Stimulated activated CD8-positive, alpha-beta memory T cell treated with anti-CD3 and anti-CD28 coated beads, Interleukin-7, amount 100 ng/mL, for 4 hours (primary cell): ENCODE measurements at regions not wholly inside any gene's neighbourhood (a gene's known extent, or its start where the extent isn't known, plus 50 kb on each side); places are given as distances from the start of the nearest gene placed in this dataset.
"Not testable (repeated sequence)": the region's sequence is repeated elsewhere in the genome, so short reads cannot be mapped to it uniquely, and the experiment has no call there.

Source experiments
- DNase-seq, 2 donors: peaks; one replicate each; pipeline ENCODE4 v3.0.0-alpha.2; 2020; ENCODE audit warnings: low read depth in 2 of 2

DNA sequence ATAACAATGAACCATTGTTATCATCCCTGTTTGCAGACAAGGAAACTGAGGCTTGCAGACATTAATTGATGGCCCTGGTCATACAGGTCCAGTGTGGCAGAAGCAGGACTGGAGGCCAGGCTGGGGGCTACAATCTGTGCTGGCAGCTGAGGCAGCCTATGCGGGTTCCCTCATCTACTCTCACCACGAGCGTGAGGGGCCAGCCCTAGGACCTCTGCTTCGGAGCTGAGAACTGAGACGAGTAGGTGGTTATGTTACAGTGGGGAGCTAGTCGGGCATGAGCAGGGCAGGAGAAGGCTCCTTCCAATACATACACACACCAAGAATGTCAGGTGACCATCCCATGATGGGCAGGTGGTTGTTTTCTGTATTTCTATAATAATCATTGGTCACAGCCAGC is 82.2 kb upstream of the ASB18 start:
- no peak for DNase-seq

DNA sequence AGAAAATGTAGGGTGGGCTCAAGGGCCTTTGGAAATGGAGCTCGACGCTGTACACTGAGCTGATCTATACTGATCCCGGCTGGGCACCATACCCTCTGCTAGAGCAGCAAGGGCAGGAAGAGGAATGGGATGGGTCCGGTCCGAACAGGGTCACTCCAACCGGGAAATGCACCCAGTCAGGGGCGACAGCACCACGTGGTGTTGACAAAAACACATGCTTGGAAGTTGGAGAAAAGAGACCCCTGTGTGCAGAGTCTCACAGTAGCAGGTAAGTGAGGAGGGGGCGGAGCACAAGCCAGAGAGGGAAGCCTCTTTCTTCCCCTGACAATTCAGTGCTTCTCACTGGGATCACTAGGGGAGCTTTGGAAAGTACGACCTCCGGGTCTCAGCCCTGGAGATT is 84.1 kb upstream of the ASB18 start:
- no peak for DNase-seq

DNA sequence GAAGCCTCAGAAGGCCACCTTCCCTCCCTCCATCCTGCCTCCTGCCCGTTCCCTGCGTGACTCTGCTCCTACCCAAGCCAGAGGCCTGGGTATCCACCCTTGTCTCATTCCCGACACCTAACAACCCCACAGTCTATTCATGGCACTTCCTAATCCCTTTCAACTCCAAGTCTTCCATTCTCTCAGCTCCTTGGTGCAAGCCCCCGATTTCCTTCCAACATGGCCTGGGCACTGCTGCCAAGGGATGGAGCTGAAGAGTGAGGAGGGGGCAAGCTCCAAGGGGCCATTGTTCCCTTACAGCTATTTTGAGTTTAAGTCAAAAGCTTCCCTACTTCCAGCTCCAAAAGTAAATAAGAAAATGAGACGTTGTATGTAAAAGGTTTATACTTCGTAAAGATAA is 84.8 kb upstream of the ASB18 start:
- DNase-seq = no peak

DNA sequence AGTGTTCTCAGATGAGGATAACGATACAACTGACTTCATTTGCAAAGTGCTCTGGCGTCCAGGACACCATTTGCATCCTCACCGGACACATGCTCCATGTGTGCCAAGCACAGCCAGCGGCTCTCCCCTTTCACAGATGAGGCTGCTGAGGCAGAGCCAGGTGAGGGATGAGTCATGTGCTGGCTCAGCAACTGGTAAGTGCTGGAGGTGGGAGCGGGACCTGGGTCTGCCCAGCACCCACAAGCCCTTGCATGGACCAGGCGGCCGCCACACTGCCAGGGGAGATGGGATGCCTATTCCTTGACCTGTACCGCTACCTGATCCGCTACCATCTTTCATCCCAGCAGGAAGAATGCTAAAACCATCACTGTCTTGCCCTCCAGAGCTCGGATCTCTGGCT is 86.2 kb upstream of the ASB18 start:
- DNase-seq = no peak

DNA sequence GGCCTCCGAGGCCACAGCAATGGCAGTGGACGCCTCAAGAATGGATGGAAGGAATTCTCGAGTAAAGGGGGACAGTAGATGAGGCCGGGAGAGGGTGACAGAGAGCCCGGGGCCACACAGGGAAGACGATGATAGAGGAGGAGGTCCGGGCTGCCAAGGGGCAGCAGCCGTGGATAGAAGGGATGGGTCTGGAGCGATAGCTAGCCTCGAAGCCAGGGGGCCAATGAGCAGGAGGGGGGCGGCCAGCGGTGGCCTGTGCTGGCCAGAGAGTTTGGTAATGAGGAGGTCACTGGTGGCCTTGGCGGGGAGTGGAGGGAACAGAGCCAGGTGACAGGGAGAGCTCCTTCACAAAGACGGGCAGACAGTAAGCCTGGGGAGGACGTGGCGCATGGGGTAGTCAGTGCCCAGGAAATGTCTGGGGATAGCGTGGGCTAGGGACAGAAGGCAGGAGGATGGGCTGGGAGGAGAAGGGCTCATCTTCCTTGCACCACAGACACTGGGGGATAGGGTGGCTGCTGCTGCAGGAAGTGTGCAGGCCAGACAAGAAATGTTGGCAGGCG is 87.8 kb upstream of the ASB18 start:
- no peak for DNase-seq

DNA sequence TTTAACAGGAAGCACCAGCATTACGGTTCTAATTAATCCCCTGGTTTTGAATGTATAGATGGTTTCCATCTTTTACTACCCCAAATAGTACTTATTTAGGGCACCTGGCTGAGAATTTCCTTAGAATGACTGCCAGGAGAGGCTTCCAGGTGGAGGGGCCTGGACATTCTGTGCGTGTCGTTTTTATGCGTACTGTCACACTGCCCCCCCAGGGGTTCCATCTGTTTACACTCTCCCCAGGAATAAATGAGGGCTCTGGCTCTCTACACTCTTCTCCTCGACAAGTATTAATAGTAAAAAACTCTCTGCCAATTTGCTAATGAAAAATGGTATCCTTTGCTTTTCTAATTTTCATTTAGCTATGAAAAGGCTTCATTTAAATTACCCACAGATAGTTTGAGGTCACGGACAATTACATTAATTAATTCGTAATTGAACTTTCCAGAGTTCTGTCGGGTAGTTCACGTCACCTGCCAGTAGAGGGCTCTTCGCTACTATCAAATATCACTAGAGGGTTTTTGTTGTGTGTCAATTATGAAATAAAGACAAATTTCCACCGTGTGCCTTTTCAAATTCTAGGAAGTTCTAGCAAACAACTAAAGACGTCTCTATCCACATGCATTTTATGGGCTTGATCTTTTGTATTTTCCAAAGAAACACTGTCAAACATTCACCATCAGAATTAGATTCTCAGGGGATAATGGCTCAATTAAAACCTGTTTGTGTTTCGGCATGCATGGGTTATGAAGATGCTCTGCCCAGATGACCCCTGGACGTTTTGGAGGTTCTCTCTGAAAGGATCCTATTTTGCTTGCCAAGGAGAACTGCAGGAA is 88.8 kb upstream of the ASB18 start:
- no peak for DNase-seq

DNA sequence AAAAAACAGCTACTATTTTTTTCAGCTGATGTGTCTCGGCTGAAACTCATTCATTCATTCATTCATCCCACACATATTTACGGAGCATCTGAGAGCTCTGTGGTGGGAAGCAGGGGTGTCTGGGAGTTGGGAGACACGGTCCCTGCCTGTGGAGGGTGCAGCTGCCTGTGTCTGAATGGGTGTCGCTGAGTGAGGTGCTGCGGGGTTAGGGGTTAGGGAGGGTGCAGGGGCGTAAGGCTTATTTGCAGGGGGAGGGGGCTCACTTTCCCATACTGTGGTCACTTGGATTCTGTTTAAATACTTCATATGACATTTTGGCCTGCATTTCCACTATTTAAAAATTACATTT is 89.4 kb upstream of the ASB18 start:
- DNase-seq = no peak

DNA sequence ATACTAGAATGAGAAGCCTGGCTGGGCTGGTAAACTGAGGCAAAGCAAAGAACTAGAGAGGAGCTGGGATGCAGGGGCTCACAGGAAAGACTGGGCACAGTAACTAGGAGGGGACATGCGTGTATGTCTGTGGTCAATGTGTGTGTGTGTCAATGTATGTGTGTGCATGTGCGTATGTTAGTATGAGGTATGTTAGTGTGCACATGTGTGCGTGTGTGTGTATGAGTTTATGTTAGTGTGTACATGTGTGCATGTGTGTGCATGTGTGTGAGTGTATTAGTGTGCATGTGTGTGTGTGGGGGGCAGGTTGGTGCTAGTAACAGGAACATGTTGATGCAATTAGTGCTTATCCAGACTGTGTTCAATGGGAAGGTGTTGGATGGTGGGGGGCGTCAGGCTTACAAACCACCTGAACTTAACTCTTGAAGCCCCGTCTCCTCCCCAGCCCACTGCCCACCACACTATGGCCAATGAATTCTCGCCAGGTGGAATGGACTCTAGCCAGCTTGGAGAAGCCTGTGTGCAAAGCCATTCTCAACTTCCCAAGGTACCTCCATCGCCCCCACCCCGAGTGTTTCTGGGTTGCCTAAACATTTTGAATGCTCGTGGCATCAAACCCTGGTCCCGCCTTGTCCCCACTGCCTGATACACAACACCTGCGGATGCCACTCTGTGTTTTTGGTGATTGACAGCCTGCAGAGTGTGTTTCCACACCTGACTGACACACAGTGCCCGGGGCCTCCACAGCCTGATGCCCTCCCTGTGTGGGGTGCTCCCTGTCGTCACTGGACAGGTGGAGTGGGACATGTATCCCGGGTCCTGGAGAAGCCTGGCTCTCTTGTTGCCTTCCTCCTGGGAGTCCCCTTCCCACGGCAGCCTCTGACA is 90.1 kb upstream of the ASB18 start:
- DNase-seq = no peak

DNA sequence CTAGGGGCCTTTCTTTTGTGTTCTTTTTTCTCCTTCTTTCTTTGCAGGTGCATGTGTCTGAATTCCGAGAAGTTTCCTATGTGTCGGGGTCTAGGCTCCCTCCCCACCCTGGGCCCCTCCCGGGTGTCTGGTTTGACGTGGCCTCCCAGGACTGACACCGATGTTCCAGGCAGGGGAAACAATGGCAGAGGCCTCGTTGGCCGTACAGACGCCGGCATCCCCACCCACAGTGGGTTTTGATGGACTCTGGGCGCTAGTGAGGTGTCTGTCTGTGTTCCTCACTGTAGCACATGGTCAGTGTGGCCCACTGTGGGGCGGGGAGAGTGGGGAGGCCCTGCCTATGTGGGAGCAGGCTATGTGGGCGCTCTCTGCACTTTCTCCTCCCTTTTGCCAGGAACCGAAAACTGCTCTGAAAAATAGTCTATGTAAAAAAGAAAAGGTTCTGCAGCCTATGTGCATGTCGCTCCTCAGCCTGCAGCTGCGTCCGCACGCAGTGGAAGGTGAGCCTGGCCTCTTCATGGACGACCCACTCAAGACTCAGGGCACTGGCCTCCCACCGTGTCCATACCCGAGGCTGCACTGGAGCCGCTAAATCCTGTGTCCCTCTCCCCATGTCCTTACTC is 90.9 kb upstream of the ASB18 start:
- no peak for DNase-seq

DNA sequence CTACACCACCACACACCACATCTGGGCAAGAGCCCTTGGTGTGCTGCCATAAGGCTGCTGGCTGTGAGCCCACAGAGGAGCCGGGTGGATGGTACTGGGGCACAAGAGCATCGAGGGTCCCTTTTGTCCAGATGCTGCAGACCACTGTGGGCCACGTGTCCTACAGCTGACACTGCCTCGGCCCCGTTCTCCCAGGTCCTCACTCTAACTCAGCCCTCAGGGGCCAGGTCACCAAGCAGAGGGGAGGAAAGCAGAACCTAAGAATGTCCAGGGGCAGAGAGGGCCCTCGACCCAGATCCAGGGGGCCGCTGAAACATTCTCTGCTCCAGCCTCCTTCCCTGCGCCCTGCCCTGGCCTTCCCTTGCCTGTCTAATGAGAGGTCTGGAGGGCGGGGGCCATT is 91.7 kb upstream of the ASB18 start:
- DNase-seq = no peak

DNA sequence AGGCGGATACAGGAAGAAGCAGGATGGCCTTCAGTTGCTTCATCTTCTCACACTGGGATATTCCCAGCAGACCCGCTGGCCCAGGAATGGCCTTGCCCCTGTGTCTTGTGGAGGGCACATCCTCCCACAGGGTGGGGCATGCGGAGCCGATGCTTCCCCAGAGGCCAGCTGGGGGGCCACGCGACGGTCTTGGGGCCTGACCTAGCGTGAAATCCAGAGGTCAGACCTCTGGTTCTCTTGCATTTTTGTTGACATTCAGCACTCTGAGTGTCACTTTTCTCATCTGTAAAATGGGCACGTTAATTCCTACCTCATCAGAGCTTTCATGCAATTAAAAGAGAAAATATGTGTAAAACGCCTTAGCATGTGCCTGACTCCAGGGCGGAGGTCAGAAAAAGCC is 92.1 kb upstream of the ASB18 start:
- not testable (repeated sequence) for DNase-seq

DNA sequence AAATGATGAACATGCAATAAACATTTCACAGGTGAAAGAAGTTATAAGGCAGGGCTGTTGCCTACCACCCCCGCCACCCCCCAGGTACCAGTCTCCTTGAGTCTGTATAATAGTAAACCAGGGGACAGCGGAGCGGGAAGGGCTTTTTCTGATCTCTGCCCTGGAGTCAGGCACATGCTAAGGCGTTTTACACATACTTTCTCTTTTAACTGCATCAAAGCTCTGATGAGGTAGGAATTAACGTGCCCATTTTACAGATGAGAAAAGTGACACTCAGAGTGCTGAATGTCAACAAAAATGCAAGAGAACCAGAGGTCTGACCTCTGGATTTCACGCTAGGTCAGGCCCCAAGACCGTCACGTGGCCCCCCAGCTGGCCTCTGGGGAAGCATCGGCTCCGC is 94.3 kb upstream of the ASB18 start:
- DNase-seq = not testable (repeated sequence)

DNA sequence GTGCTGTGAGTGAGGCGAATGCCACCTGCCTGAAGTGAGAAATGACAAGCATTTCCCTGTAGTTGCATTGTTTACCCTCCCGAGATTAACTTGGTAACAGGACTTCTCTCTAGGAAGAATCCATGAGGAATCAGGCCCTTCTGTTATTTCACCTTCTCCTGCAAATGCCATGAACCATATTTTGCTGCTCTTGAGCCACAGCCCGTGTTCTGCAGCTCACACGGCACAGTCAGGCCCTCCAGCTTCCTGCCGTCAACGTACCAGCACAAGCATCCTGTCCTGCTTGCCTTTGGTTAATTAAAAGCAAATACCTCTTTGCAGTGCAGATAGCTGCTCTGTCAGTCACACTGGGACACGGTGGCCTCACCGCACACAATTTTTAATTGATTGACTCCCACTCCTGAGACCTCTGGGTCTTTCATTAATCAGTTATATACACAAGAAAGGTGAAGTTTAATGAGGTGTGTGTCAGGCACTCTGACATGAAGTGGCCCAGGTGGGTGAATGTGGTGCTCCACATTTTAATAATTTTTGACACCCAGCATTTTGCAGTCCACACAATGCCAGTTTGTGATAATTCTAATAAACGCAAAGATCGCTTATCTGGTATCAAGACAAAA is 95.3 kb upstream of the ASB18 start:
- DNase-seq = no peak

DNA sequence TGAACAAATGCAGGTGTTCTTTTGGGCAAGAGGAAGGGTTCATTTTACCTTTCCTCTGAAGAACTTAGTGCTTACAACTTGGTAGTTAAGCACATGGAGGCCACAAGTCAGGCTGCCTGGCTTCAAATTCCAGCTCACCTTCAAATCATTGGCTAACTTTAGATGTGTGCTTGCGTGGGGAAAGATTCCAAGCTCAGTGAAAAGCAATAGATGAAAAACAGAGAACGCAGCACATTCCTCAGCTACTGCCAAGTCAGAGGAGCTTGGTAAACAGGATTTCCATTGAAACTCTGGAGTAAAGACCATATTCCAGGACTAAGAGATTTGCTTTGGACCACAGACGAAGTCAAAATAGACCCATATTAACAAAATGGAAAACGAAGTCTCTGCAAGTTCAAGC is 96.3 kb upstream of the ASB18 start:
- no peak for DNase-seq

DNA sequence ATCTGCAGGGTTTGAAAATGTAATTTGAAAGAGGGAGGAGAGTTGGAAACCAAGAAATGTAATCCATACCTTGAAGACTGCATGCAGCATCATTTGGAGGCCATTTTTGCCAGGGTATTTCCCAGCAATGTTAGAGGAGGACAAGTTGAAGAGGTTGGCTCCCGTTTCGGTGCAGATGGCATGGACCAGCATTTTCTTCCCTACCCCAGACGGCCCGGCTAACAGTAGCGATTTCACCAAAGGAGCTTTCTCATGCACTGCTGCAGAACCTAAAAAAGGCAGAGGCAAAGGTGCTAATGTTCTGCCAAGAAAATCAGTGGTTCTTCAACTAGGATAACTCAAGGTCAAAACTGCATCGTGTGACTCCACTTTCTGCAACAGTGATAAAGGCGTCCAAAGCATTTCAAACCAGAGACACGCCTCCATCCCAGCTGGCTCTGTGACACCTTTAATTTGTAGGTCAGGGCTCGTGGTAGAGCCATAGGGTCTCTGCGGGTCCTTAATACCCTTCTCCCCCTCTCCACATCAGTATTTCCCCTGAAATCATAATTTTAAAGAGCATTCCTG is 99.6 kb upstream of the ASB18 start:
- DNase-seq = no peak

DNA sequence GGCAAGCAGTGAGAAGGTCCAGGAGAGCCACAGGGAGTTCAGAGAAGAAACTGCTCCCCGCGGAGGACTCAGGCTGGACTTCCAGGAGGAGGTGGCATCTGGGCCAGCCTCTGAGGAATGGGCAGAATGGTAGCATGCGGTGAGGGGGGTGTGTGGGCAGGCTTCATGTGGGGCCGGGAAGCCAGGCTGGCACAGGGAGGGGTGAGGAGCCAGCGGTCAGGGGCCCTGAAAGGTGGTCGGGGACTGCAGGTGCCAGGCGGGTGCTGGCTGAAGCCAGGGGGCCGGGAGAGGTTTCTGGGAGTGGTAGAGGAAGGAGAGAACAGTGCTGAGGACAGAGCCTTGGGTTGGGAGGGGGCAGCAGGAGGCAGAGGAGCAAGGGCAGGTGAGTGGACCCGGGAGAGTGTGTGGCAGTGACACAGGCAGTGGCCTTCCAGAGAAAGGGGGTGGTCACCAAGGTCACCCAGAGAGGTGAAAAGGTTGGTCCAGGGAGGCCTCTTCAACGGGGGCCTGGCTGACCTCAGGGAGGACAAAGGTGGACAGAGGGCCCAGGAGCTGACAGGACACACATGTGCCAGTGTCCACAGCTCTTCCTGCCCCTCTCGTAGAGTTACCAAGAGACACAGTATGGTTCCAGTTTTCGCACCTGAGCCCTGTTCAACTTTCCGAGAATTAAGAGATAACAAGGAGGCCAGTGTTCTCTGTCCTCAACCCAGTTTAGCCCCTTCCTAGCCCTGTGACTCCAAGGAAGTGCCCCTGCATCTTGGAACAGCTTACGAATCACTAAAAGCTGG is 101.2 kb upstream of the ASB18 start:
- no peak for DNase-seq

DNA sequence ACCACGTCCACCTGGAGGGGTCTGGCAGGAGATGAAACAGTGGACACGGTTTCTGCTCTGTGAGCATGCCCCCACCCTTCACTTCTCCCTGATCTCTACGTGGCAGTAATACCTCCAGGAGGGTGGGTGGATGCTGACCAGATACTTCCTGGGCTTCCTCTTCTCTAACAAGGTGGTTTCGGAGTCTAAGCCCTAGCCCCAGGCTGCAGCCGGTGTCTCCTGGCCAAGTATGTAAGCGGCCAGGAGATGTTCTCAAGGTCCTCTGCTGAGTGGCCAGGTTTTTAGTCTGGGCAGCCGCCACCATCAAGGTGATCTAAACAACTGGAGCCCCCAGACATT is 101.8 kb upstream of the ASB18 start:
- DNase-seq = no peak

DNA sequence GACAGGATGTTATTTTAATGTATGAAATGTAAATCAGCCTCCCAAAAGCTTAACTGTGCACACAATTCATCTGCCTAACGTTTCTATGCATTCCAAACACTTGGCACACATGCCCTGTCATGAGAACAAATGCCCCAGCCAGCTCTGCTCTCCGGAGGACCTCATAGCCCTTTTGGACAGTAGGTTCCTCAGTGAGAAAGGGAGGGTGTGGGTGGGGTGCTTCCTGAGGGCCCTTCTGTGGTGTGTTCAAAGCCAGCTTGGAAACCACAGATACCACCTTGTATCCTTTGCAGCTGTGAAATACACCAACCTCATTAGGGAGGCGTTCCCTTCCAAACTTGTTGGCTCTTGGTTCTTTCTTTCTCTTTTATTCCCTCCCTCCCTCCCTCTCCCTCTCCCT is 102.2 kb upstream of the ASB18 start:
- DNase-seq = peak in 1 of 2 donors; percentile 5

DNA sequence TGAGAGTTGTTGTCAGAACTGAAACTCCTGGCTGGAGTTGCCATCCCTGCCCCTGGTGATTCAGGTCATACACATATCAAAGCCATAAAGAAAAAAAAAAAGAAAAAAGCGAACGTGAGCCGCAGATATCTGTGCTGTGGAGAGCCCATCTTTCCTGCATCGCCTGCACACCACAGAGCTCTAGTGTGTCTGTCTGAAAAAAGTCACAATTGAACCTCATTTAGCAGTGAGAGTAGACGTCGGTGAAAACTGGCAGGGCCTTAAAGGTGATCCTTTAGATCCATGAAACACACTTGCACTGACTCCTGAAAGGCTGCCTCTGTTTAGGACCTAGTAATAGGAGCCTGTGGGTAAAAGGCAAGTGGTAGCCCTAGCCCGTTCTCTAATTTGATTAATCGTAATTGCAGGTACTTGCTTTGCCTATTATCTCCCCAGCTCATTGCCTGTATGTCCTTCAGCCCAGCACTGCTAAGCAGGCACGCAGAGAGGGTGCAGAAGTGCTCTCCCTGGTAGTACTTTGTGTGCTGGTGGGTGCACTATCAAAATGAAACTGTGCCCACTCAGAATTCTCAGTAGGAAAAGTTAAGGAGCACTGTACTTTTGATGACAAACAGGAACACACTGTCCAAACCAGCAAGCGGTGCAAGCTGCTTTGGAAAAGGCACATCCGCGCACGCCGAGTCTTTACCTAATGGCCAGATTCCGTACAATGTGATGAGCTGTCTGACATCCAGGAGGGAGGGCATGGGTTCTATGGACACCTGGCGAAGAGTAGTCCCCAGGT is 103.5 kb upstream of the ASB18 start:
- no peak for DNase-seq

DNA sequence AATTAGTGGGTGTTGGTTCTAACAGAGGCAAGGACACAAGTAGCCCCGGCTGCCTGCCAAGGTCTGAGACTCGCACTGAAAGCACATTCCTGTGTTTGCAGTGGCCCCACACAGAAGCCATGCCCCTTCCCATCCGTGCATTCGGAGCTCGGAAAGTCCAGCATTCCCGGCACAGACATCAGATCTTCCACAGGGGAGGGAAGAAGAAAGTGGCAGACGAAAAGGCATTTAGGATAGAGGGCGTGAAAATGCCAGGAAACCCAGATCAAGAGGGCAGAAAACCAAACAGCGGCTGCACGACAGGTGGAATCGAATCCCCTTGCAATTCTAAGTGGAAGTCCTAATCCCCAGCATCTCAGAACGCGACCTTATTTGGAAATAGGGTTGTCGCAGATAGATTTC is 105.5 kb upstream of the ASB18 start:
- DNase-seq = no peak
